GM20000 (cell line): ENCODE measurements at regions not wholly inside any gene's neighbourhood (a gene's known extent, or its start where the extent isn't known, plus 50 kb on each side); places are given as distances from the start of the nearest gene placed in this dataset.

Experiments
- DNase-seq: peaks from one replicate; pipeline ENCODE4 v3.0.0; 2012; ENCODE audit warnings: low spot score
- CTCF ChIP-seq: IDR thresholded peaks from 2 replicates; pipeline ENCODE4 v1.5.1; 2012; ENCODE audit warnings: mild to moderate bottlenecking, control low read depth; ENCODE audit errors: extremely low read depth, missing control alignments

- DNase-seq, result no peak
- TF ChIP-seq CTCF, result no peak
These were observed 346.3 kb upstream of the TNP1 start for GRCh38 chr2:217206016-217206725.

- DNase-seq, result no peak
- TF ChIP-seq CTCF, result no peak
These were observed 344.5 kb upstream of the TNP1 start for GRCh38 chr2:217204358-217204757.

GRCh38 chr2:217203086-217203485 lies 343.2 kb upstream of the TNP1 start:
- no peak for TF ChIP-seq CTCF
- no peak for DNase-seq

GRCh38 chr2:217199255-217199630 lies 339.4 kb upstream of the TNP1 start:
- DNase-seq, result no peak
- no peak for TF ChIP-seq CTCF

- DNase-seq, result no peak
- no peak for TF ChIP-seq CTCF
These were observed 336.0 kb upstream of the TNP1 start for GRCh38 chr2:217195658-217196446.

- DNase-seq, result no peak
- no peak for TF ChIP-seq CTCF
These were observed 335.2 kb upstream of the TNP1 start for GRCh38 chr2:217195016-217195415.
